ENCODE measurements at regions not wholly inside any gene's neighbourhood (a gene's known extent, or its start where the extent isn't known, plus 50 kb on each side); places are given as distances from the start of the nearest gene placed in this dataset.
A peak's percentile ranks its signal among the peaks of the same experiment; 100 is the strongest.

DNA sequence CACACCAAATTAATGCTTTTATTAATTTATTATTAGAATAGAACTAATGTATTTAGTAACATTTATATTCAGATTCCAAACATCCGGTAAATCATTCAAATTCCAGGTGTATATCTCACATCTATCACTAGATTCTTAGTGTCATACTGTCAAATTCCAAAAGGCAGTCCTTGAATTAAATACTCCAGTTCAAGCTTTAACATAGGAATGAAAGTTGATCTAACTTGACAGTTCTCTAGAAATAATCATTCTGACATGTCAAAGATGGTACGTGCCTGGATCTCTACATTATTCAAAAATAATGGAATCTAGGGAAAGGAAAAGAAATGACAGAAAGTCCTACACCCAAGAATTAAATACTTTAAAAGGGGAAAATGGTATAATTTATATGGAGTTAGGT lies 1161.5 kb downstream of the PCDH9 start:
- no peak for DNase-seq

DNA sequence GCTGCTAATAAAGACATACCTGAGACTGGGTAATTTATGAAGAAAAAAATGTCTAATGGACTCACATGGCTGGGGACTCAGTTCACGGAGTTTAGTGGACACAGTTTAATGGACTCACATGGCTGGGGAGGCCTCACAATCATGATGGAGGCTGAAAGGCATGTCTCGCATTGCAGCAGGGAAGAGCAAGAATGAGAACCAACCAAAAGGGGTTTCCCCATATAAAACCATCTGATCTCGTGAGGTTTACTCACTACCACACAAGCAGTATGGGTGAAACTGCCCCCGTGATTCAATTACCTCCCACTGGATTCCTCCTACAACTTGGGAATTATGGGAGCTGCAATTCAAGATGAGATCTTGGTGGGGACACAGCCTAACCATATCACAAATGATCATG lies 1181.2 kb downstream of the PCDH9 start:
- DNase-seq: no peak

DNA sequence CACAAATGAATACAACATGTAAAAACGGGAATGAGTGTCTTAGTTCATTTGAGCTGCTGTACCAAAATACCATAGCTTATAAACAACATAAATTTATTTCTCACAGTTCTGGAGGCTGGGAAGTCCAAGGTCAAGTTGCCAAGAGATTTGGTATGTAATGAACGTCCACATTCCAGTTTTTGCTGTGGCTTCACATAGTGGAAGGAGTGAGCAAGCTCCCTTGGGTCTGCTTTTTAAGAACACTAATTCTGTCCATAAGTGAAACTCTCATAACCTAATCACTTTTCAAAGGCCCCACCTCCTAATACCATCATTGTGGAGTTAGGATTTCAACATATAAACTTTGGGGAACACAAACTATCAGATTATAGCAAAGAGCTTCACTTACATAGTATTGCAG lies 1189.6 kb downstream of the PCDH9 start:
- DNase-seq: no peak

DNA sequence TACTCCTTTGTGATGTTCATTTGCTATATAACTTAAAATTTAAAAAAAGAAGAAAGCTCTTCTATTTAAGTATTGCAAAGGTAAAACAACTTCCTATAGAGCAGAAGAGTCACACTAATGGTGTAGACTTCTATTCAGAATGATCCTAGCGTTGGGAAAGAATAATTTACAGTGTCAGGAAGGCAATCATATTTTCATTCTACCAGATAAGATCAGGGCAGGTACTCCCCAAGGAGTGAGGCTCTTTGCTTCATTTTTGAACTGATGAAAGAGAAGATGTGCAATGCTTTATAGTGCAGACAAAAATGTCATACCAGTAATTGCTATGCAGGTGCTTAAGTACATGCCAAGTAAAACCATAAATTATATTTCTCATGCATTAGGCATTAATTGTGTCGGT lies 1193.0 kb downstream of the PCDH9 start:
- no peak for DNase-seq

GRCh38 chr13:66036636-66037035 lies 1193.5 kb downstream of the PCDH9 start:
- DNase-seq: no peak

- DNase-seq: no peak
Measured at GRCh38 chr13:66036024-66036614, 1194.0 kb downstream of the PCDH9 start.

- no peak for DNase-seq
Measured at GRCh38 chr13:66033924-66034323, 1196.2 kb downstream of the PCDH9 start.

GRCh38 chr13:66021846-66022245 lies 1208.3 kb downstream of the PCDH9 start:
- no peak for DNase-seq

DNA sequence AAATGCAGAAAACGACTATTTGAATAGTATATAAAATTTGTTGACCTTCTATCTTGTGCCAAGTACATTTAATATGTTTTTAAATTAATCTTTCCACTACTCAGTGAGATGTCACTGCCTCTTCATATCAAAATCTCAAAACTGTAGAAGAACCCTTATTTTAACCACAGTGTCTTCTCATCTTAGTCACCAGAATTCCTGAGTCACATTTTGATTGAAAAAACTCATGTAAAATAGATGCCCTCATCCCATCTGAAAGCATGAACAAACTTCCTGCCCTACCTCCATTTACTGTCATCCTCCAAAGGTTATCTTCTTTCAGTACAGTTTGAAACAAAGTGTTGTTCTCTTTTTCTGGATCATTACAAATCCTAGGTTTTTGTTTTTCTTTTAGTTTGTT lies 1215.4 kb downstream of the PCDH9 start:
- DNase-seq: no peak

GRCh38 chr13:66009241-66009640 lies 1220.9 kb downstream of the PCDH9 start:
- DNase-seq: no peak

- DNase-seq: no peak
Measured at GRCh38 chr13:66003558-66003957, 1226.6 kb downstream of the PCDH9 start.

DNA sequence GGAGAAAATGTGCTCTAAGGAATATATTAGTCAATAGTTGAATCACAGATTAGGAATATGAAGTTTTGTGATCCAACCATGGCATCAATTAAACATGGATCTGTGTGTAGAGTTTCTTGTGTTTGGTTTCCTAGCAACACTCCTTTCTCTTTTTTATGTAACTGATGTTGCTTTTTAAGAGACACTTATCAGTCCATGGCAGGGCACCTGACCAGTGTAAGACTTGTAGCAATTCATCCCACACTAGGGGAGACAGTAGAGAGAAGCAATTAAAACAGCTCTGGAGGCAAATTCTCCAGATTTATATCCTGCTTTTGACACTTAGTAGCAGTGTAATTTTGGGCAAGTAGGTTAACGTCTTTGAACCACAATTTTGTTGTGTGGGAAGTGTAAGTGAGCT lies 1229.0 kb downstream of the PCDH9 start:
- no peak for DNase-seq

DNA sequence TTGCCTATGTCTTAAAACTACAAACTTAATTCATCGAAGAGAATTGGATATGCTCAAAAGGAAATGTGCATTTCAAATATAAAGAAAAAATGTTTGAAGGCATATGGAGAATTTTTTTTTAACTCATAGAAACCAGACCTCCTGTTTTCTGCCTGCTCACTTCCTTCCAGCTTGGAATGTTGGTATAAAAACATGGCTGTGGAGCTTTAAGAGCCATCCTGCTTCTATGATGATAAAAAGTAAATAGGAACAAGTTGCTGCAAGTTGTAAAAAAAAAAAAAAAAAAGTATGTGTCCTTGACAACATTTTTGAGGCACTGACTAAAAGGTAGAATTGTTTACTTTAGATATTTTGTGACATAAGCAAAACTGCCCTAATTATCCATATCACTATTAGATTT lies 1230.7 kb downstream of the PCDH9 start:
- DNase-seq: no peak

DNA sequence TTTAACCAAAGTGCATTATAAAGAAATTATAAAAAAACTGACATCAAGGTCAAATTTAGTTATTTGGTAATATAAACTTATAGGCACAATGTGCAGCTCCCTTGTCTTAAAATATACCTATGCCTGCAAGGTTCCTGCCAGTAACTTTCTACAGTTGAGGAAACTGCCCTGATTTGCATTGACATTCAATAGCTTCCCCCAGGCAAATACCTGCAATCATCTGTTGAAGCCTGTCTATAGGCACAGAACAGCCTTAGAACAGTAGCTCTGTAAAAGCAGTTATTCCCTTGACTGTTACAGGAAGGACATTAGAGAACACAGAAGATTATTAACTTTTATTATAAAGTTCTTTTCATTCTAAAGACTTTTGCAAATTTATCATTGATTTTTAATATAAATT lies 1239.5 kb downstream of the PCDH9 start:
- DNase-seq: no peak

GRCh38 chr13:65985612-65986011 lies 1244.5 kb downstream of the PCDH9 start:
- no peak for DNase-seq

DNA sequence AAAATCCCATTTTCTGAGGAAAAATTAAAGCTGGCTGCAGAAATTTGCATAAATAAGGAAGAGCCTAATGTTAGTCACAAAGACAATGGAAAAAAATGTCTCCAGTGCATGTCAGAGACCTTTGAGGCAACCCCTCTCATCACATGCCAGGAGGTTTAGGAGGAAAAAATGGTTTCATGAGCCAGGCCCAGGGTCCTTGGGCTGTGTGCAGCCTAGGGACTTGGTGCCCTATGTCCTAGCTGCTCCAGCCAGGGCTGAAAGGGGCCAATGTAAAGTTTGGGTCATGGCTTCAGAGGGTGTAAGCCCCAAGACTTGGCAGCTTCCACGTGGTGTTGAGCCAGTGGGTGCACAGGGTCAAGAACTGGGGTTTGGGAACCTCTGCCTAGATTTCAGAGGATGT lies 1252.6 kb downstream of the PCDH9 start:
- DNase-seq: no peak

- no peak for DNase-seq
Measured at GRCh38 chr13:65971541-65971940, 1258.6 kb downstream of the PCDH9 start.

DNA sequence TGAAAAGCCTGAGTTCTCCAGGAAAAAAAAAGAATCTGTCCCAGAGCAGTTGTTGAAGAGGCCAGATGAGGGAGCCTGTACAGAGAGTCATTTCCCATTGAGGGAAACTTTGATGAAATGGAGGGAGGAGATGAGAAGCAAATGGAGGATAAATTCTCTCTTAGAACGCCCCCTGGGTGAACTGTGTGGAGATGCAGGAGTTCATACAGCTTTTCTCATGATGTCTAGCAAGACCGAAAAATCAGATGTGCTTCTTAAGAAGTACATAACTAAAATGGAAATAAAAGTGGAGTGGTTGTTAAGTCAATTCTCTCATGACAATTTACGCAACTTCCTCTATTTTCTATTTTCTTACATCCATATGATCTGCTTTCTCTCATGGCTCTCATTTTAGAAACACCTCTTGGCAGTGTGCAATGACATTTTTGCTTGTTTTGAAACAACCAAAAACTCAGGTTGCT lies 1263.1 kb downstream of the PCDH9 start:
- DNase-seq: no peak

DNA sequence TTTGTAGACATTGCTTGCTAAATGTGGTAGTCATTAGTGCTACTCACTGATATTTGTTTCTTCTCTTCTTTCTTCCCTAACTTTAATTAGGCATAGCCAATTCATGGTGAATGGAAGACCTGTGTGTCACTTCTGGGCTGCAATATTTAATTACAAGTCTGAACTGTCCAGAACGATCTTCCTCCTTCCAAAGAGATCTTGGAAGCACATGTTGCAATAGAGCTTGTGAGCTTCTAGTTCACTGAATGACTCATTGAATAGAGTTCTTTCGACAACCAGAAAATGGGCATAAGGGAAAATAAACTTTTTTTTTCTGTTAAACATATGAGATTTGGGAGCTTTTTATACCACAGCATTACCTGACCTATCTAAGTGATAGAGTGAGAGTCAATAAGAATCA lies 1264.6 kb downstream of the PCDH9 start:
- no peak for DNase-seq

DNA sequence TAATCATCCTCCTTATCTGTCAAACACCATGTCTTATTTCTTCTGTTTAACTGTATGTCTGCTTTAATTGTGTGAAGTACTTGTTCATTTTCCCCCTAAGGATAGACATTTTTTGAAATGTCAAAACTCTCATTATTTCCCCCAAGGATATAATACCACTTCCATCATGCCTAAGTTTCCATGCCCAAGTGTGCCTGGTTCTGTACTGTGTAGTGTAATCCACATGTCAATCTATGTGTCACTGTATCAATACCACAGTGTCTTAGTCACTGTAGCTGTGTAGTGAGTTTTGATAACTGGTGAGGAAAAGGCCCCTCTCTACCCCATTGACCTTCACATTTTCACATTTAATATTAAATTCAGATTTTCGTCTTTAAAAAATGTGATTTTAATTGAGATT lies 1265.5 kb downstream of the PCDH9 start:
- no peak for DNase-seq

GRCh38 chr13:65959305-65959704 lies 1270.8 kb downstream of the PCDH9 start:
- no peak for DNase-seq

DNA sequence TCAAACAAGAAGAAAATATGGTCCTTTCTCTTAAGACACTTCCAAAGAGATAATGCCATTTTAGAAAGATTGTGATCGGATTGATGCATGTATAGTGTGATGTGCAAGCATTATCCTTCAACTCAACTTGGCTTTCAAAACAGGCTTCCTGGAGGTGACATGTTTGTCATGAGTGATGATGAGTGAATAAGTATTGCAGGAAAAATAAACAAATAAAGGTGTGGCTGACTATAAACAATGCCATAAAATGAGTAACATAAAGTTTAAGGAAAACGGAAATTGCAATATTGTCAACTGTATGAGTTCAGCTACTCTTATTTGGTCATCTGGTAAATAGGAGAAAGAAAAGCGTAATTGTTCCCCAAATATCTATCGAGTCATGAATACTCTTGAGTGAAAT lies 1283.7 kb downstream of the PCDH9 start:
- DNase-seq: no peak

GRCh38 chr13:65943708-65944107 lies 1286.4 kb downstream of the PCDH9 start:
- DNase-seq: no peak

- no peak for DNase-seq
Measured at GRCh38 chr13:65943024-65943423, 1287.1 kb downstream of the PCDH9 start.

DNA sequence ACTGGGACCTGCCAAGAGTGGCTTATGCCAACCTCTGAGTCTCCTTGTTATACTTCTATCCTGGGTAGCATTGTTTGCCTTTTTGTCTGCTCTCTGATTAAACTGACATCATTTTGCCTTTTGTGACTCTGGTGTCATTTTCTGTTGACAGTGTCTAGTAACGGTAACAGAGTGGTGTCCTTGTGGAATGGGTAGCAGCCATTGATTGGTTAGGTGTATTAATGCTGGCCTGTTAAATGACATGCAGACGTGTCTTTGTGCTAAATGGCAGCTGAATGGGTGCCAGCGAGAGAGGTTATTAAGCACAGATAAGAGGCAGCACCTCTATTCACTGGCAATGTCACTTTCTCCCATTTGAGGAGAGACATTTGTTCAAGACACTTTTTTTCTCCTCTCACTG lies 1289.4 kb downstream of the PCDH9 start:
- peak; percentile 98 for DNase-seq

GRCh38 chr13:65937251-65937650 lies 1292.9 kb downstream of the PCDH9 start:
- peak; percentile 96 for DNase-seq
